T-helper 2 cell treated with Interferon-gamma antibody and Interleukin-4, amounts not matched to agents 5 μg/mL and 100 μg/mL, for 36 hours (primary cell): ENCODE measurements at regions not wholly inside any gene's neighbourhood (a gene's known extent, or its start where the extent isn't known, plus 50 kb on each side); places are given as distances from the start of the nearest gene placed in this dataset.

ENCODE experiments used
- DNase-seq: peaks from one replicate; pipeline ENCODE4 v3.0.0; 2021; ENCODE audit warnings: low spot score
- H3K27ac Mint-ChIP-seq: one replicate; pipeline ENCODE4 v1.8.0; 2021; ENCODE audit warnings: mild to moderate bottlenecking, mixed read lengths
- H3K27me3 Mint-ChIP-seq: one replicate; pipeline ENCODE4 v1.8.0; 2021; ENCODE audit warnings: low read depth, mixed read lengths
- H3K36me3 Mint-ChIP-seq: one replicate; pipeline ENCODE4 v1.8.0; 2021; ENCODE audit warnings: low read depth, mixed read lengths
- H3K4me1 Mint-ChIP-seq: one replicate; pipeline ENCODE4 v1.8.0; 2021; ENCODE audit warnings: low read depth, mixed read lengths
- H3K4me3 Mint-ChIP-seq: one replicate; pipeline ENCODE4 v1.8.0; 2022; ENCODE audit warnings: mild to moderate bottlenecking, moderate library complexity, mixed read lengths
- H3K9me3 Mint-ChIP-seq: one replicate; pipeline ENCODE4 v1.8.0; 2021; ENCODE audit warnings: mixed read lengths

DNA sequence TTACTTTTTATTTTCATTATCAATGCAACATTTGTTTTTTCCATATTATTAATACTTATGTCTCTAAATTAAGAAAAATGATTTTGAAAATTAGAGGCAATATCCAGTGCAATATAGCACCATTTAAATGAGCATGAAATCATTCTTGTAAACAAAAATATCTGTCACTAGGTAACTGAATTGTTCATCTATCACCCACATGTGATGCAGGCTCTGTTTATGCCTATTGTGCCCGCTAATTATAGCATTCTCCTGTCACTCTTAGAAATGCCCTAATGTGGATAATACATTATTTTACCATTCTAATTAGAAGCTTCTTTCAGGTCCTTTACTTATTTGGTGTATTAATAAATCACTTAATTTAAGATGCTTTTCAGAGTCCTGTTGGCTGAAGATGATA, 1332.4 kb downstream of the AACS start:
- H3K4me3 Mint-ChIP-seq = no peak overlapping the region
- H3K36me3 Mint-ChIP-seq = no peaks in the 10 kb centered on the region
- no peaks in the 10 kb centered on the region for H3K27me3 Mint-ChIP-seq
- H3K4me1 Mint-ChIP-seq = no peaks in the 10 kb centered on the region
- H3K9me3 Mint-ChIP-seq = peaks cover 4% of the 10 kb centered on the region
- no peak overlapping the region for H3K27ac Mint-ChIP-seq
- DNase-seq = no peak

DNA sequence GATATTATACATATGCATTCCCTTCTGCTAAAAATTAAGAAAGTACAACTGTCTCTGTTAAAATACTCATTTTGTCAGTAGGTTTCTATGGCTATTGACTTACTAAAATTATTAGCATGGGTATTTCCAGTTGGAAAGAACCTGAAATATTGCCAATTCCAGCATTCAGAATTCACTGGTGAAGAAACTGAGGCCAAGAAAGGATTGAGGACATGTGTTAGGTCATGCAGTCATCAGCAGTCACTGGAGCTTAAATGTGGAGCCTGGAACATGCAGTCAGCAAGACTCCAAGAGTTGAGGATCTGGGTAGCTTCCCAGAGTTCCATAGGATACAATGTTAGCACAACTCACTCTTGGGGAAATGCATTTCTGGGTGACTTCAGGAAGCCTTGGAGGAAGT, 1335.6 kb downstream of the AACS start:
- Mint-ChIP-seq H3K36me3 (no peaks in the 10 kb centered on the region), H3K27me3 (no peaks in the 10 kb centered on the region), H3K27ac (no peak overlapping the region), H3K4me1 (no peaks in the 10 kb centered on the region), H3K4me3 (no peak overlapping the region), H3K9me3 (peaks cover 4% of the 10 kb centered on the region)
- DNase-seq = no peak

GRCh38 chr12:126404293-126404881, 1339.2 kb downstream of the AACS start:
- H3K27ac Mint-ChIP-seq = no peak overlapping the region
- H3K9me3 Mint-ChIP-seq = no peaks in the 10 kb centered on the region
- H3K36me3 Mint-ChIP-seq = no peaks in the 10 kb centered on the region
- no peaks in the 10 kb centered on the region for H3K4me1 Mint-ChIP-seq
- DNase-seq = no peak
- H3K4me3 Mint-ChIP-seq = no peak overlapping the region
- H3K27me3 Mint-ChIP-seq = no peaks in the 10 kb centered on the region

DNA sequence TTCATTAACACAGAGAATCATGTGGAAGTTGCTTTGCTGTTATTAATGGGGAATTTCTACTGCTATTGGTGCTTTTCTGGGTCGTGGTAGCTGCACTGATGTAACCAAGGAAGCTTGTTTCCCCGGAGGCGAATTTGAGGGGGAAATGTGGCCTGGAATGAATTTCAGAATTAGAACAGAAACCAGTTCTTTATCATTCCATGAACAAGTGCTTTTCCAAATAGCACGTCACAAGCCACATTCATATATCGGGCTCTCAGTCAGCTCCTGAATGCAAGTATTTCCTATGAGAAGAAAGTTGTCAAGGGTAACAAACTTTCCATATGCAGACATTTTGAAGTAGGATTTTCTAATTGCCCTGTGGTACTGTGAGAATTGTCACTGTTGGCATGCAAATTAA, 1353.2 kb downstream of the AACS start:
- Mint-ChIP-seq H3K27ac (no peak overlapping the region), H3K27me3 (no peaks in the 10 kb centered on the region), H3K4me1 (no peaks in the 10 kb centered on the region), H3K4me3 (no peak overlapping the region), H3K9me3 (peaks cover 13% of the 10 kb centered on the region), H3K36me3 (no peaks in the 10 kb centered on the region)
- DNase-seq = no peak

DNA sequence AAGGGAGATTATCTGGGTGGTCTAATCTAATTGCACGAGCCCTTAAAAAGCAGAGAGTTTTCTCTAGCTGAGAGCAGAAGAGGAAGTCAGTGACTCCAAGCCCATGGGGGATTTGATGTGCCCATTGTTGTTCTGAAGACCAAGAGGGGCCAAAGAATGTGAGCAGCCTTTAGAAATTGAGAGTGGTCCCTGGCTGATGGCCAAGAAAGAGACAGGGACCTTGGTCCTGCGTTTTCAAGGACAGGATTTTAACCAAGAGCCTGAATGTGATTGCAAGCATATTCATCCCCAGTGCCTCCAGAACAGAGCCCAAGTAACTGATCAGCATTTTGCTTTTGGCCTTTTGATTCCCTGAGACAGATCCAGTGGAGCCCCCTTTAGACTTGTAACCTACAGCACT, 1353.9 kb downstream of the AACS start:
- H3K27me3 Mint-ChIP-seq = no peaks in the 10 kb centered on the region
- H3K4me3 Mint-ChIP-seq = no peak overlapping the region
- no peak for DNase-seq
- H3K4me1 Mint-ChIP-seq = no peaks in the 10 kb centered on the region
- H3K9me3 Mint-ChIP-seq = peaks cover 8% of the 10 kb centered on the region
- no peaks in the 10 kb centered on the region for H3K36me3 Mint-ChIP-seq
- no peak overlapping the region for H3K27ac Mint-ChIP-seq

DNA sequence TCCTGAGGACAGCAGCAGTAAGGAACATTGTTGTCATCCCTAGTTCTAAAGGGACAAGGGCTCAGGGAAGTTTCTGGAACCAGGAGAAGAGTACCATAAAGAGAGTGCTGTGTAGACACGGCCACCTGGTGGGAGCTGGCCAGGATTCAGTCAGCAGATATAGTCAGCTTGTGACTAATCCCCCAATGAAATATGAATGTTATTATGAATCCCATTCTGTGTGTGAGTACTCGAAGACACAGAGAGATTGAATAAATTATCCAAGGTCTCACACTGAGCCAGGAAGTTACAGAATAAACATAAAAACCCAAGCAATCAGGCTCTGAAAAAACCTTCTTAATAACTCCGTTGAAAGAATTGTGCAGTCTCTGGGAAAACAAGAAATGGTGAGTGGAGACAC, 1359.5 kb downstream of the AACS start:
- Mint-ChIP-seq H3K27me3 (no peaks in the 10 kb centered on the region), H3K9me3 (peaks cover 7% of the 10 kb centered on the region), H3K36me3 (no peaks in the 10 kb centered on the region), H3K4me3 (no peak overlapping the region), H3K4me1 (no peaks in the 10 kb centered on the region), H3K27ac (no peak overlapping the region)
- DNase-seq = no peak

DNA sequence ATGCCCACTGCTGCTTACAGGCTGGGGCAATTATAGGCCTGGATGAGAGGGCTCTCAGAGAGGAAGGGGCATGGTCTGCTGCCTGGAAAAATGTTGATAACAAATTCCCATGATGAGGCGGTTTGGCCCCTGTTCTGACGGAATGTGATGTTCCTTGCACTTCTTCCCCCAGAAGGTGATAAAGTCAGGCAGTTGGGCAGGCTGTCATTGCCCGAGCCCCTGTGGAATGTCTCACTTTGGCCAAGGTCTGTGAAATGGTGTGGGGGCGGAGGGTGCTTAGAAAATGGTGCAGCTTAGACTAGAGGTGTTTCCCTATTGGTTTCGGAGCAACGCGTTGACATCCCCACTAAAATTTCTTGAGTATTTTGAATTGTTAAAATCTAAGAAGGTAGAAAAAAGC, 1360.0 kb downstream of the AACS start:
- H3K4me3 Mint-ChIP-seq = no peak overlapping the region
- H3K27ac Mint-ChIP-seq = no peak overlapping the region
- H3K27me3 Mint-ChIP-seq = no peaks in the 10 kb centered on the region
- no peaks in the 10 kb centered on the region for H3K4me1 Mint-ChIP-seq
- peaks cover 7% of the 10 kb centered on the region for H3K9me3 Mint-ChIP-seq
- no peak for DNase-seq
- H3K36me3 Mint-ChIP-seq = no peaks in the 10 kb centered on the region

- Mint-ChIP-seq H3K27ac (no peak overlapping the region), H3K36me3 (no peaks in the 10 kb centered on the region), H3K4me3 (no peak overlapping the region), H3K9me3 (peaks cover 7% of the 10 kb centered on the region), H3K27me3 (no peaks in the 10 kb centered on the region), H3K4me1 (no peaks in the 10 kb centered on the region)
- DNase-seq = no peak
Observed at GRCh38 chr12:126428769-126429168, 1363.5 kb downstream of the AACS start.

DNA sequence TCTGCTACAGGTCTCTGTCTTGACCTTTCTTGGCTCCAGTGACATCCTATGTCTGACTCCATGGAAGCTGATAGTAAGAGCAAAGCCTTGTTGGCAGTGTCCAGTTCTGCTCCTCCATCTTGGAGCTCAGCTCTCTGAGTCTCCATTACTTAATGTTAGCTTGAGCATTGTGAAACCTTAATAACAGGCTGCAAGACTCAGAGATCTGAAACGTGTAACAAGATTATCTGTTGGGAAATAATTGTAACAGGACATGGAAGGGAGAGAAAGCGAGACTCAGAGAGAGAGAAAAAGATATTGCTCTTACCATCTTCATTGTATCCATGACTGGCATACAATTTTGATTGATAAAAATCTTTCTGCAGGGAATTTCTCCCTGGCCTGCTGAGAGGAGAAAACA, 1365.7 kb downstream of the AACS start:
- no peak overlapping the region for H3K4me3 Mint-ChIP-seq
- DNase-seq = no peak
- H3K36me3 Mint-ChIP-seq = no peaks in the 10 kb centered on the region
- H3K9me3 Mint-ChIP-seq = peaks cover 9% of the 10 kb centered on the region
- no peaks in the 10 kb centered on the region for H3K27me3 Mint-ChIP-seq
- H3K4me1 Mint-ChIP-seq = no peaks in the 10 kb centered on the region
- H3K27ac Mint-ChIP-seq = no peak overlapping the region

DNA sequence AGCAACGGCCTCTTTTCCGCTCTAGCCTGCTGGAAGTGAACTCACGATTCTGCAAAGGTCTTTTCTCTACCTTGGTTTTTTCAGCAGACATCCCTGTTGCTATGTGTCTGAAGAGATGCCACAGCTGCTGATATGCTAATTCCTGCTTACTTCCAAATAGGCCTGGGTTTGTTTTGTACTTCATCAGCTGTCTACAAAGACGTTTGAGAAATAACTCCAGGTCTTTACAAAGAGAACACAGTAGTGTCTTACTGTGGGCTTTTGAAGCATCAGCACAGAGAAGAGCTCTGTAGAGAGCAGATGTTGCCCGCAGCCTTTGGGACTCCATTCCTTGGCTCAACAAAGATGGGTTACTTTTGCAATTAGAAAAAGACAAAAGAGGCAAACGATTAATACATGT, 1366.5 kb downstream of the AACS start:
- Mint-ChIP-seq H3K27me3 (no peaks in the 10 kb centered on the region), H3K36me3 (no peaks in the 10 kb centered on the region), H3K4me3 (no peak overlapping the region), H3K9me3 (peaks cover 11% of the 10 kb centered on the region), H3K27ac (no peak overlapping the region), H3K4me1 (no peaks in the 10 kb centered on the region)
- DNase-seq = no peak

DNA sequence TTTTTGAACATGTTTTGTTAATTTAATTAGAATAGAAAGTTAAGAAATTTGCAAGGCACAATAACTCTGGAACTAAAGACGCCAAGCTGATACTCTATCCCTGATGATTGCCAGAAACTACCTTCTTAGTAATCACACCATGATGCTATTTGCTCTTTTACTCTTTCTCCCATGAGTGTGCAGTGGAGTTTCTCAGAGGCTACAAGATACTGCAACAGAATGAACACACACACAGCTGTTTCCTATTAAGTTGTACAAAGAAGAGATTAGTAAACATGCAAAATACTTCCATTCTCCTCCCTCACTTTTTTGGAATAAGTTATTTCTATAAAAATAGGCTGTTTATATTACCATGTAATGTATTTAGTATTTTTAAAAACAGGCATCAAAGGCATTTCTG, 1367.5 kb downstream of the AACS start:
- Mint-ChIP-seq H3K27ac (no peak overlapping the region), H3K4me3 (no peak overlapping the region), H3K4me1 (no peaks in the 10 kb centered on the region), H3K36me3 (no peaks in the 10 kb centered on the region), H3K9me3 (peaks cover 8% of the 10 kb centered on the region), H3K27me3 (no peaks in the 10 kb centered on the region)
- DNase-seq = no peak

- no peaks in the 10 kb centered on the region for H3K36me3 Mint-ChIP-seq
- no peak overlapping the region for H3K27ac Mint-ChIP-seq
- no peaks in the 10 kb centered on the region for H3K27me3 Mint-ChIP-seq
- H3K4me3 Mint-ChIP-seq = no peak overlapping the region
- DNase-seq = no peak
- H3K9me3 Mint-ChIP-seq = peaks cover 3% of the 10 kb centered on the region
- no peaks in the 10 kb centered on the region for H3K4me1 Mint-ChIP-seq
Observed at GRCh38 chr12:126434412-126434985, 1369.3 kb downstream of the AACS start.

GRCh38 chr12:126436041-126436440, 1370.8 kb downstream of the AACS start:
- Mint-ChIP-seq H3K36me3 (no peaks in the 10 kb centered on the region), H3K27ac (no peak overlapping the region), H3K27me3 (no peaks in the 10 kb centered on the region), H3K4me1 (no peaks in the 10 kb centered on the region), H3K9me3 (peaks cover 3% of the 10 kb centered on the region), H3K4me3 (no peak overlapping the region)
- DNase-seq = no peak

- Mint-ChIP-seq H3K9me3 (peaks cover 3% of the 10 kb centered on the region), H3K27me3 (no peaks in the 10 kb centered on the region), H3K27ac (no peak overlapping the region), H3K4me3 (no peak overlapping the region), H3K36me3 (no peaks in the 10 kb centered on the region), H3K4me1 (no peaks in the 10 kb centered on the region)
- no peak for DNase-seq
Observed at GRCh38 chr12:126437934-126438333, 1372.7 kb downstream of the AACS start.

- peaks cover 22% of the 10 kb centered on the region for H3K9me3 Mint-ChIP-seq
- no peak overlapping the region for H3K4me3 Mint-ChIP-seq
- H3K27me3 Mint-ChIP-seq = no peaks in the 10 kb centered on the region
- DNase-seq = no peak
- no peaks in the 10 kb centered on the region for H3K36me3 Mint-ChIP-seq
- no peaks in the 10 kb centered on the region for H3K4me1 Mint-ChIP-seq
- no peak overlapping the region for H3K27ac Mint-ChIP-seq
Observed at GRCh38 chr12:126443977-126444376, 1378.7 kb downstream of the AACS start.
